Nephron progenitor cell (in vitro differentiated cells): ENCODE measurements at regions not wholly inside any gene's neighbourhood (a gene's known extent, or its start where the extent isn't known, plus 50 kb on each side); places are given as distances from the start of the nearest gene placed in this dataset.

ENCODE experiments used
- DNase-seq: peaks from one replicate; pipeline ENCODE4 v3.0.0; 2021
- H3K27ac Mint-ChIP-seq: 2 replicates; pipeline ENCODE4 v1.8.0; 2021; ENCODE audit warnings: mild to moderate bottlenecking, moderate library complexity, mixed read lengths
- H3K27me3 Mint-ChIP-seq: 2 replicates; pipeline ENCODE4 v1.8.0; 2021; ENCODE audit warnings: mild to moderate bottlenecking, low read depth, mixed read lengths; ENCODE audit not compliant: poor library complexity
- H3K36me3 Mint-ChIP-seq: 2 replicates; pipeline ENCODE4 v1.8.0; 2021; ENCODE audit warnings: low read depth, mixed read lengths
- H3K4me1 Mint-ChIP-seq: 2 replicates; pipeline ENCODE4 v1.8.0; 2021; ENCODE audit warnings: mixed read lengths
- H3K4me3 Mint-ChIP-seq: 2 replicates; pipeline ENCODE4 v1.8.0; 2021; ENCODE audit warnings: mild to moderate bottlenecking, moderate library complexity, mixed read lengths
- H3K9me3 Mint-ChIP-seq: 2 replicates; pipeline ENCODE4 v1.8.0; 2021; ENCODE audit warnings: mild to moderate bottlenecking, moderate library complexity, mixed read lengths
- TF ChIP-seq, protein P1 (sequence below): fragments of 200-600 bp; sonication (generic); IDR thresholded peaks from 2 replicates; pipeline ENCODE4 v1.5.0; 2021; ENCODE audit warnings: antibody characterized with exemption

DNA sequence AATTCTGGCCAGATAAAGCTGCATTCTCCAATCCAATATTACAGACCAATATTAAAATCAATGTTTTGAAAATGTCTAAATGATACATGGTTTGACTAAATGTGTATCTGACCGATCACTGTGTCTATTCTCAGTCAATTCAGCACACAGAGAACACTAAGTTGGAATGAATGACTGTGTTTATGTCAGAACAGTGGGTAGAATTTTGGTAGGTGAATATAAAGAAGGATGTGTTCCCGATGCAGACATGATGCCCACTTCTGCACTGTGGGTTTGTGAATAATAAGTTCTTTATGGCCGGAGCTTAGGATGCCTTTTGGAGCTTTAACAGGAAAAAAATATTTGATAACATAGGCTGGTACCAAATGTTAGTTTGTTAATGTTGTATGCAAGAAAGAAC, 113.2 kb upstream of the GIMD1 start:
- Mint-ChIP-seq H3K27me3 (peaks cover 4% of the 10 kb centered on the region), H3K36me3 (no peaks in the 10 kb centered on the region)

DNA sequence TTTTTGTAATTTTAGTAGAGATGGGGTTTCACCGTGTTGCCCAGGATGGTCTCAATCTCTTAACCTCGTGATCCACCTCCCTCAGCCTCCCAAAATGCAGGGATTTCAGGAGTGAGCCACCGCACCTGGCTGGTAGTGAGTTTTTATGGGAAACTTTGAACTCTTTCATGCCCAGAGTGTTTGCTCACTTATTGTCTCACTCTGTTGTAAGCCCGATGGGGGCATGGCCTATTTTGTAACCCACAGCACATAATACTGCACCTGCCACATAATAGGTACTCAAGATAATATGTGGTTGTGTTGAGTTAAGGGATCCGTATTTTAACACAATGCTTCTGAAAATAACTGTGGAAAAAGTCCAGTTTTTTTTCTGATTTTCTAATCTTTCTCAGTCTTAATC, 109.6 kb upstream of the GIMD1 start:
- no peak for DNase-seq
- TF ChIP-seq, protein P1, sequence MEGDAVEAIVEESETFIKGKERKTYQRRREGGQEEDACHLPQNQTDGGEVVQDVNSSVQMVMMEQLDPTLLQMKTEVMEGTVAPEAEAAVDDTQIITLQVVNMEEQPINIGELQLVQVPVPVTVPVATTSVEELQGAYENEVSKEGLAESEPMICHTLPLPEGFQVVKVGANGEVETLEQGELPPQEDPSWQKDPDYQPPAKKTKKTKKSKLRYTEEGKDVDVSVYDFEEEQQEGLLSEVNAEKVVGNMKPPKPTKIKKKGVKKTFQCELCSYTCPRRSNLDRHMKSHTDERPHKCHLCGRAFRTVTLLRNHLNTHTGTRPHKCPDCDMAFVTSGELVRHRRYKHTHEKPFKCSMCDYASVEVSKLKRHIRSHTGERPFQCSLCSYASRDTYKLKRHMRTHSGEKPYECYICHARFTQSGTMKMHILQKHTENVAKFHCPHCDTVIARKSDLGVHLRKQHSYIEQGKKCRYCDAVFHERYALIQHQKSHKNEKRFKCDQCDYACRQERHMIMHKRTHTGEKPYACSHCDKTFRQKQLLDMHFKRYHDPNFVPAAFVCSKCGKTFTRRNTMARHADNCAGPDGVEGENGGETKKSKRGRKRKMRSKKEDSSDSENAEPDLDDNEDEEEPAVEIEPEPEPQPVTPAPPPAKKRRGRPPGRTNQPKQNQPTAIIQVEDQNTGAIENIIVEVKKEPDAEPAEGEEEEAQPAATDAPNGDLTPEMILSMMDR: no peak
- no peaks in the 10 kb centered on the region for H3K27me3 Mint-ChIP-seq
- no peak overlapping the region for H3K4me3 Mint-ChIP-seq
- H3K27ac Mint-ChIP-seq: no peak overlapping the region
- H3K36me3 Mint-ChIP-seq: no peaks in the 10 kb centered on the region
- no peaks in the 10 kb centered on the region for H3K9me3 Mint-ChIP-seq
- no peaks in the 10 kb centered on the region for H3K4me1 Mint-ChIP-seq

More for the DNA sequence above, 113.2 kb upstream of the GIMD1 start:
- H3K9me3 Mint-ChIP-seq: peaks cover 3% of the 10 kb centered on the region
- no peak for DNase-seq
- TF ChIP-seq, protein P1: no peak
- H3K4me3 Mint-ChIP-seq: no peak overlapping the region
- no peak overlapping the region for H3K27ac Mint-ChIP-seq
- H3K4me1 Mint-ChIP-seq: no peaks in the 10 kb centered on the region

DNA sequence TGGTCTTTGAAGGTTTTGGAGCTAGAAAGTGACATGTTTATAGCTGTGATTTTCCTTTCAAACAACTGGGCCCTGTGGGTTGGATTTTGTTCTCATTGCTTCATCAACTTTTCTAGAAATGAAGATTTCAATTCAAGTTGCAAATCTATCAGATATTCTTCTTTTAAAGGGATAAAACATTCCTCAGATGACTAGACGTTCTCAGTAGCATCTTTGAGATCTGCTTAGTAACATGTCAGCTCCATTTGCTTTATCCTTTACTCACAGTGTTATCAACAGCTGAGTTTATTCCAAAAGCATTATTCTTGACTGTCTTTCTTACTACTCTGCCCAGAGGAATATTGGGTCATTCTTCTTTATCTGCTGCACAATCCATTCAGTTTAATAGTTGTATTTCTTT, 108.2 kb upstream of the GIMD1 start:
- H3K27me3 Mint-ChIP-seq: peaks cover 3% of the 10 kb centered on the region

DNA sequence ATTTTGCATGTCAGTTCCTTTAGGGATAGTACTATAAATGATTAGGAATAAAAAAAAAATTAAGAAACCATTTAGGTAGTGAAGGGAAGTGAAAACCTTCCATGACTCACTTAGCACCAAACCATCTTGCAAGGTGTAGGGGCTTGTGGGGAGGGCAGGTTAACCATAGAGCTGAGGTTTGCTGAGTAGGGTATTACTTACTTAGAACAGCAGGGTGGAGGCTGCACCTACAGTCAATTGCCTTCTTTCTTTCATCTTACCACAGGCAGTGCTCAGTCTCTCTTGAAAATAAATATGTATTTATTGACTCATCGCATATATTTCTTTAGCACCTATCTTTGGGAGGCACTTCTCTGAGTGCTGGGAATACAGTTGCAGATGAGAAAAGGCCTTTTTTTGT, 104.9 kb upstream of the GIMD1 start:
- TF ChIP-seq, protein P1: no peak

More for the DNA sequence above, 108.2 kb upstream of the GIMD1 start:
- Mint-ChIP-seq H3K9me3 (peaks cover 5% of the 10 kb centered on the region), H3K36me3 (no peaks in the 10 kb centered on the region), H3K4me1 (no peaks in the 10 kb centered on the region), H3K27ac (no peak overlapping the region), H3K4me3 (no peak overlapping the region)
- no peak for DNase-seq
- TF ChIP-seq, protein P1: no peak

DNA sequence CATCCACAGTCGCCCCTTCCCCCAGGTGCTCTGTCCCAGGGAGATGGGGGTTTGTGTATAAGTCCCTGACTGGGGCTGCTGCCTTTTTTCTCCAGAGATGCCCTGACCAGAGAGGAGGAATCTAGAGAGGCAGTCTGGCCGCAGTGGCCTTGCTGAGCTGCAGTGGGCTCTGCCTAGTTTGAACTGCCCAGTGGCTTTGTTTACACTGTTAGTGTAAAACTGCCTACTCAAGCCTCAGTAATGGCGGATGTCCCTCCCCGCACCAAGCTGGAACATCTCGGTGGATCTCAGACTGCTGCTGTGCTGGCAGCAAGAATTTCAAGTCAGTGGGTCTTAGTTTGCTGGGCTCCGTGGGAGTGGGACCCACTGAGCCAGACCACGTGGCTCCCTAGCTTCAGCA, 102.6 kb upstream of the GIMD1 start:
- Mint-ChIP-seq H3K4me1 (no peaks in the 10 kb centered on the region), H3K9me3 (peaks cover 12% of the 10 kb centered on the region), H3K4me3 (no peak overlapping the region), H3K27ac (no peak overlapping the region), H3K27me3 (peaks cover 3% of the 10 kb centered on the region), H3K36me3 (no peaks in the 10 kb centered on the region)
- TF ChIP-seq, protein P1: no peak
- no peak for DNase-seq

More for the DNA sequence above, 104.9 kb upstream of the GIMD1 start:
- no peak for DNase-seq
- no peak overlapping the region for H3K4me3 Mint-ChIP-seq
- no peaks in the 10 kb centered on the region for H3K36me3 Mint-ChIP-seq
- H3K9me3 Mint-ChIP-seq: peaks cover 12% of the 10 kb centered on the region
- peaks cover 3% of the 10 kb centered on the region for H3K27me3 Mint-ChIP-seq
- no peaks in the 10 kb centered on the region for H3K4me1 Mint-ChIP-seq
- H3K27ac Mint-ChIP-seq: no peak overlapping the region

DNA sequence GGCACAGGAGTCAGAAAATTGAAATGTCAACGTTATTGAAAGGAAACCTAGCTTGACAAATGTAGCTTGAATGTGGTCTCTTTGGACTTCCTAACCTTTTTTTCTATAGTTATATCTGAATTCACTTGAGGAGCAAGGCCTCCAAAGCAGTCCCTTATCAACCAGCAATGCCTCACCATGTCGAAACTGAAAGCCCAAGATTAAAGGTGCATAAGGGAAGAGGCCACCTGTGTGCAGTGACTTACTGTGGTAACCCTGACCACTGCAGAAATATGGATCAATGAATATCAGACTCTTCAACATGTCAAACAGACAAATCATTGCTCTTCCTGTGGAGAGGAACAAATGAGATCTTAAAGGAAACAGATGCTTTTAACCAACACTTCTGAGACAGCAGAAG, 95.0 kb upstream of the GIMD1 start:
- Mint-ChIP-seq H3K36me3 (no peaks in the 10 kb centered on the region), H3K27me3 (no peaks in the 10 kb centered on the region), H3K27ac (no peak overlapping the region), H3K4me1 (peaks cover 7% of the 10 kb centered on the region), H3K9me3 (no peaks in the 10 kb centered on the region), H3K4me3 (no peak overlapping the region)
- TF ChIP-seq, protein P1: no peak
- DNase-seq: no peak
